ENCODE measurements at regions not wholly inside any gene's neighbourhood (a gene's known extent, or its start where the extent isn't known, plus 50 kb on each side); places are given as distances from the start of the nearest gene placed in this dataset.
A peak's percentile ranks its signal among the peaks of the same experiment; 100 is the strongest.
"Not testable (repeated sequence)": the region's sequence is repeated elsewhere in the genome, so short reads cannot be mapped to it uniquely, and the experiment has no call there.

GRCh38 chr3:11906407-11906806 is 59.7 kb upstream of the TAMM41 start:
- DNase-seq (no peak), ATAC-seq (ENCODE audit: low read depth in 2 of 2) (no peak)
- H3K27me3 Mint-ChIP-seq, result no peaks in the 10 kb centered on the region
- Histone ChIP-seq H3K27me3 (ENCODE audit: control insufficient read depth, insufficient read depth, low read length) (no peaks in the 10 kb centered on the region), H3K4me1 (ENCODE audit: control insufficient read depth, insufficient read depth, low read length, poor library complexity, severe bottlenecking) (peaks cover 13% of the 10 kb centered on the region), H3K27ac (ENCODE audit: insufficient read depth, low read length, poor library complexity, severe bottlenecking) (no peak overlapping the region), H3K36me3 (ENCODE audit: control insufficient read depth, insufficient read depth, low read length) (no peaks in the 10 kb centered on the region), H3K9me3 (ENCODE audit: control insufficient read depth in 2 of 2, low read length in 2 of 2) (no peaks in the 10 kb centered on the region), H3K4me3 (ENCODE audit: low read depth, low read length) (no peak overlapping the region)
- H3K27ac Mint-ChIP-seq, result no peak overlapping the region
- H3K9me3 Mint-ChIP-seq, result no peaks in the 10 kb centered on the region
- H3K4me3 Mint-ChIP-seq, result no peak overlapping the region
- no peaks in the 10 kb centered on the region for H3K36me3 Mint-ChIP-seq
- peaks cover 0 to 24% (median 5%) of the 10 kb centered on the region in 4 donors for H3K4me1 Mint-ChIP-seq

DNA sequence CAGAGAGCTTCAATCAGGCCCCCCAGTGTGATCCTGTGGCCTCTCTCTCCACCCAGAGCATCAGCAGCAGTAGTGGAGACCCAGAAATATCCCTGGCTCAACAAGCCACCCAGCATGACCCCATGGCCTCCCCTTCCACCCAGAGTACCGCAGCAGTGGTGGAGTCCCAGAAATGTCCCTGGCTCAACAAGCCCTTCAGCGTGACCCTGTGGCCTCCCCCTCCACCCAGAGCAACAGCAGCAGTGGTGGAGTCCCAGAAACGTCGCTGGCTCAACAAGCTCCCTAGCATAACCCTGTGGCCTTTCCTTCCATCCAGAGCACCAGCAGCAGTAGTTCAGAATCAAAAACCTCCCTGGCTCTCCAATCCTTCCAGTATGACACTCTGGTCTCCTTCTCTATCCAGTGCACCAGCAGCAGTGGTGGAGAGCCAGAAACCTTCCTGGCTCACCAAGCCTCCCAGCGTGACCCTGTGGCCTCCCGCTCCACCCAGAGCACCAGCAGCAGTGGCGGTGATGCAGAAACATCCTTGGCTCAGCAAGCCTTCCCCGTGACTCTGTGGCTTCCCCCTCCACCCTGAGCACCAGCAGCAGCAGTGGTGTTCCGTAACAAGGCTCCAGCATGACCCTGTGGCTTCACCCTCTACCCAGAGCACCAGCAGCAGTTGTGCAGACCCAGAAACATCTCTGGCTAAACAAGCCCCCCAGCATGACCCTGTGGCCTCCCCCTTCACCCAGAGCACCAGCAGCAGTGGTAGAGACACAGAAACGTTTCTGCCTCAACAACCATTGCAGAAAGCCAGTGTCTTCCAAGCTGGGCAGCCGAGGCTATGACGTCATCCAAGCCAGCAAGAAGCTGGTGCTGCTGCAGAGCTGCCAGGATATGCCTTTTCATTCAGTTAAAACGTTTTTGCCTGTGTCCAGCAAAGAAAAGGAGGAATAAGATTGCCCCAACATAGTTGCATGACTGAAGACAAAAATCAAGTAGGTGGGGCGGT is 61.3 kb upstream of the TAMM41 start:
- no peaks in the 10 kb centered on the region for H3K9me3 Mint-ChIP-seq

GRCh38 chr3:11908981-11909698 is 62.5 kb upstream of the TAMM41 start:
- peak overlapping the region; percentile 41 for H3K4me3 ChIP-seq (ENCODE audit: low read depth, low read length)
- no peaks in the 10 kb centered on the region for H3K9me3 ChIP-seq (ENCODE audit: control insufficient read depth in 2 of 2, low read length in 2 of 2)
- DNase-seq, result peak in 2 of 3 donors; percentile 41 to 53
- ATAC-seq (ENCODE audit: low read depth in 2 of 2), result peak; percentile 77 to 83
- peak overlapping the region; percentile 51 for H3K27ac ChIP-seq (ENCODE audit: insufficient read depth, low read length, poor library complexity, severe bottlenecking)
- Mint-ChIP-seq H3K27ac (peak overlapping the region; percentile 44 to 92 (median 92)), H3K4me1 (peaks cover 0 to 26% (median 4%) of the 10 kb centered on the region in 4 donors), H3K27me3 (no peaks in the 10 kb centered on the region), H3K4me3 (peak overlapping the region; percentile 1 to 78 (median 65)), H3K9me3 (no peaks in the 10 kb centered on the region), H3K36me3 (no peaks in the 10 kb centered on the region)
- no peaks in the 10 kb centered on the region for H3K27me3 ChIP-seq (ENCODE audit: control insufficient read depth, insufficient read depth, low read length)
- H3K36me3 ChIP-seq (ENCODE audit: control insufficient read depth, insufficient read depth, low read length), result no peaks in the 10 kb centered on the region
- peaks cover 13% of the 10 kb centered on the region for H3K4me1 ChIP-seq (ENCODE audit: control insufficient read depth, insufficient read depth, low read length, poor library complexity, severe bottlenecking)

More for the DNA sequence above, 61.3 kb upstream of the TAMM41 start:
- H3K36me3 Mint-ChIP-seq, result no peaks in the 10 kb centered on the region
- no peaks in the 10 kb centered on the region for H3K9me3 ChIP-seq (ENCODE audit: control insufficient read depth in 2 of 2, low read length in 2 of 2)
- no peaks in the 10 kb centered on the region for H3K27me3 ChIP-seq (ENCODE audit: control insufficient read depth, insufficient read depth, low read length)
- no peaks in the 10 kb centered on the region for H3K27me3 Mint-ChIP-seq
- peak overlapping the region; percentile 36 to 78 (median 44) for H3K27ac Mint-ChIP-seq
- H3K4me3 ChIP-seq (ENCODE audit: low read depth, low read length), result no peak overlapping the region
- no peak for DNase-seq
- H3K4me1 ChIP-seq (ENCODE audit: control insufficient read depth, insufficient read depth, low read length, poor library complexity, severe bottlenecking), result peaks cover 13% of the 10 kb centered on the region
- peaks cover 0 to 24% (median 4%) of the 10 kb centered on the region in 4 donors for H3K4me1 Mint-ChIP-seq
- H3K4me3 Mint-ChIP-seq, result peak overlapping the region in 1 of 4 donors; percentile 49
- no peaks in the 10 kb centered on the region for H3K36me3 ChIP-seq (ENCODE audit: control insufficient read depth, insufficient read depth, low read length)
- H3K27ac ChIP-seq (ENCODE audit: insufficient read depth, low read length, poor library complexity, severe bottlenecking), result peak overlapping the region; percentile 33
- no peak for ATAC-seq (ENCODE audit: low read depth in 2 of 2)

DNA sequence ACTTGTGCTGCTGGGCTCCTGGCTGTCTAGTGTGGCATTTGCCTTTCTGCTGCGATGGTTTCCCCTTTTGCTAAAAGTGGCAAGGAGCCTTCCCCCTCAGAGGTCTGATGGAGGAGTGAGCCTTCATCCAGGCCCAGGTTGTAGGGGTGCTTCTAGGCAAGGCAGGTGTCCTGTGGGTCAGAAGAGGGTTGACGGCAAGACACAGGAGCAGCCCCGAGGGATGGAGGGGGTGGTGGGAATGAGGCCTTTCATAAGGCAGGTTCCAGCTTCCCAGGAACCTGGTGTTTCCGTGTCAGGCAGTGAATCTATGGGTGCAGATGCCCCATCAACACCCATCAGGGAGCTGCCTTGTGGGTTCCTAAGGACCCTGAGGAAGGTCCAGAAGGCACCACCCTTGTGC is 63.0 kb upstream of the TAMM41 start:
- Mint-ChIP-seq H3K9me3 (no peaks in the 10 kb centered on the region), H3K27ac (peak overlapping the region; percentile 32 to 76 (median 44)), H3K4me1 (peaks cover 0 to 26% (median 4%) of the 10 kb centered on the region in 4 donors), H3K4me3 (peak overlapping the region in 3 of 4 donors; percentile 1 to 71 (median 59)), H3K27me3 (no peaks in the 10 kb centered on the region), H3K36me3 (no peaks in the 10 kb centered on the region)
- peak overlapping the region; percentile 51 for H3K27ac ChIP-seq (ENCODE audit: insufficient read depth, low read length, poor library complexity, severe bottlenecking)
- no peak for ATAC-seq (ENCODE audit: low read depth in 2 of 2)
- no peaks in the 10 kb centered on the region for H3K27me3 ChIP-seq (ENCODE audit: control insufficient read depth, insufficient read depth, low read length)
- H3K36me3 ChIP-seq (ENCODE audit: control insufficient read depth, insufficient read depth, low read length), result no peaks in the 10 kb centered on the region
- no peak for DNase-seq
- H3K9me3 ChIP-seq (ENCODE audit: control insufficient read depth in 2 of 2, low read length in 2 of 2), result no peaks in the 10 kb centered on the region
- H3K4me3 ChIP-seq (ENCODE audit: low read depth, low read length), result no peak overlapping the region
- peaks cover 13% of the 10 kb centered on the region for H3K4me1 ChIP-seq (ENCODE audit: control insufficient read depth, insufficient read depth, low read length, poor library complexity, severe bottlenecking)

GRCh38 chr3:11910216-11910930 is 63.7 kb upstream of the TAMM41 start:
- not testable (repeated sequence) for H3K36me3 ChIP-seq (ENCODE audit: control insufficient read depth, insufficient read depth, low read length); H3K9me3 ChIP-seq (ENCODE audit: control insufficient read depth in 2 of 2, low read length in 2 of 2); ATAC-seq (ENCODE audit: low read depth in 2 of 2); H3K4me3 ChIP-seq (ENCODE audit: low read depth, low read length); H3K9me3 Mint-ChIP-seq; H3K36me3 Mint-ChIP-seq; H3K4me3 Mint-ChIP-seq; H3K27me3 ChIP-seq (ENCODE audit: control insufficient read depth, insufficient read depth, low read length); H3K27ac ChIP-seq (ENCODE audit: insufficient read depth, low read length, poor library complexity, severe bottlenecking); DNase-seq; H3K27me3 Mint-ChIP-seq
- peaks cover 0 to 26% (median 4%) of the 10 kb centered on the region in 4 donors for H3K4me1 Mint-ChIP-seq
- H3K27ac Mint-ChIP-seq, result peak overlapping the region in 1 of 3 donors; percentile 76
- peaks cover 13% of the 10 kb centered on the region for H3K4me1 ChIP-seq (ENCODE audit: control insufficient read depth, insufficient read depth, low read length, poor library complexity, severe bottlenecking)

DNA sequence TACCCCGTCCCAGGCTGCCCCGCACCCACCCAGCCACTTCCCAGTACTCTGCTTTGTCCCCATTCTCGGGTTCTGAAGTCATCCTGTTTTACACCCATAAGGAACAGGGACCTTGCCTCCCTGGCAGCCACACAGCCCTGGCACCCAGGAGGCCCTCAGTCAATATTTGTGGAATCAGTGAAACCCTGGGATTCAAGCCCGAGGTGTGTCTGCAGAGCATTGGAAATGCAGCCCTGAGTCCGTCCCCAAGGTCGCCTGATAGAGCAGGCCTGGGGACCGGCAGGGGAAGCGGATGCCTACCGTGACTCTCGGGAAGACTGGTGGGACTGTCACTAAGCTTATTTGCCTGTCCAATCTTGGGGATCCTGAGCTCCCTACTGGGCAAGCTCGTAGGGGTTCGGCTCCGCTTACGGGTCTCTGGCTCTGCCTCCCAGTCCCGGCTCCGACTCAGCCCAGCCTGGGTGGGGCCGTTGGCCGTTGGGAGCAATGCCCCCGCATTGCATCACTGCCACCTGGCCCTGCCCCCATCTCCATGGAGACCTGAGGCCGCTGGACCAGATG is 64.4 kb upstream of the TAMM41 start:
- no peaks in the 10 kb centered on the region for H3K9me3 Mint-ChIP-seq
- no peak overlapping the region for H3K27ac Mint-ChIP-seq
- H3K27me3 Mint-ChIP-seq, result no peaks in the 10 kb centered on the region
- no peaks in the 10 kb centered on the region for H3K9me3 ChIP-seq (ENCODE audit: control insufficient read depth in 2 of 2, low read length in 2 of 2)
- ATAC-seq (ENCODE audit: low read depth in 2 of 2), result no peak
- no peaks in the 10 kb centered on the region for H3K36me3 Mint-ChIP-seq
- no peak overlapping the region for H3K4me3 ChIP-seq (ENCODE audit: low read depth, low read length)
- H3K4me1 Mint-ChIP-seq, result peaks cover 0 to 26% (median 4%) of the 10 kb centered on the region in 4 donors
- no peak overlapping the region for H3K4me3 Mint-ChIP-seq
- peaks cover 13% of the 10 kb centered on the region for H3K4me1 ChIP-seq (ENCODE audit: control insufficient read depth, insufficient read depth, low read length, poor library complexity, severe bottlenecking)
- H3K36me3 ChIP-seq (ENCODE audit: control insufficient read depth, insufficient read depth, low read length), result no peaks in the 10 kb centered on the region
- H3K27ac ChIP-seq (ENCODE audit: insufficient read depth, low read length, poor library complexity, severe bottlenecking), result no peak overlapping the region
- no peaks in the 10 kb centered on the region for H3K27me3 ChIP-seq (ENCODE audit: control insufficient read depth, insufficient read depth, low read length)
- DNase-seq, result no peak

DNA sequence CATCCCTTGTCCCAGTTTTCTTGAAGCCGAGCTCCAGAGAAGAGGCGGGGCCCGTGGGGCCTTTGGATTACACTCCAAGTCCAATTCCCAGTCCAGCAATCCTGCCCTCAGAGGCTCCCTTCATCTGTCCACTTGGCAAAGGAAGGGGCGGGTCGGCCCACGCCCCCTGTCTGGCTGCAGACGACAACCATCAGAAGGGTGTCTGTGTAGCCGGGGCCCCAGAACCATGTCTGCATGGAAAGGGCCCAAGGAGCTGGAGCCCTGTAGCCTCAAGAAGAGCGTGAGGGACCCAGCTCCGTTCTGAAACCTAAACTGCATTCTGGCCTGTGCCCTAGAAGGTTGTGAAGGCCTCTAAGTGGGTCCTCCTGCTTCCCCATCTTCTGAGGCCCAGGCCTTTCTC is 65.2 kb upstream of the TAMM41 start:
- not testable (repeated sequence) for H3K27ac ChIP-seq (ENCODE audit: insufficient read depth, low read length, poor library complexity, severe bottlenecking); H3K36me3 ChIP-seq (ENCODE audit: control insufficient read depth, insufficient read depth, low read length); H3K27ac Mint-ChIP-seq; H3K4me3 ChIP-seq (ENCODE audit: low read depth, low read length); H3K27me3 Mint-ChIP-seq; H3K36me3 Mint-ChIP-seq; H3K9me3 ChIP-seq (ENCODE audit: control insufficient read depth in 2 of 2, low read length in 2 of 2); H3K27me3 ChIP-seq (ENCODE audit: control insufficient read depth, insufficient read depth, low read length); ATAC-seq (ENCODE audit: low read depth in 2 of 2); DNase-seq; H3K9me3 Mint-ChIP-seq
- Mint-ChIP-seq H3K4me3 (peak overlapping the region in 1 of 4 donors; percentile 18), H3K4me1 (peaks cover 0 to 26% (median 4%) of the 10 kb centered on the region in 4 donors)
- H3K4me1 ChIP-seq (ENCODE audit: control insufficient read depth, insufficient read depth, low read length, poor library complexity, severe bottlenecking), result peaks cover 13% of the 10 kb centered on the region
